WTC11 (cell line): ENCODE measurements at regions not wholly inside any gene's neighbourhood (a gene's known extent, or its start where the extent isn't known, plus 50 kb on each side); places are given as distances from the start of the nearest gene placed in this dataset.

Experiments used
- ATF2 ChIP-seq: sonication (generic); formaldehyde crosslinking; IDR thresholded peaks from 2 replicates; pipeline ENCODE4 v1.8.1; 2022; ENCODE audit warnings: low read depth, missing genetic modification reagents, borderline replicate concordance
- CTCF ChIP-seq: fragments of 200-600 bp; IDR thresholded peaks from 2 replicates; pipeline ENCODE4 v1.8.0; 2022; ENCODE audit warnings: antibody characterized with exemption
- ESRRA ChIP-seq: sonication (generic); formaldehyde crosslinking; IDR thresholded peaks from 2 replicates; pipeline ENCODE4 v1.8.1; 2022; ENCODE audit warnings: mild to moderate bottlenecking, missing genetic modification reagents, borderline replicate concordance
- FOXP4 ChIP-seq: sonication (generic); formaldehyde crosslinking; IDR thresholded peaks from 2 replicates; pipeline ENCODE4 v1.8.0; 2022; ENCODE audit warnings: mild to moderate bottlenecking, missing genetic modification reagents
- GRHL2 ChIP-seq: fragments of 250-450 bp; sonication (Bioruptor Pico); IDR thresholded peaks from 2 replicates; pipeline ENCODE4 v1.8.0; 2022; ENCODE audit warnings: mild to moderate bottlenecking, moderate library complexity; ENCODE audit not compliant: insufficient replicate concordance, severe bottlenecking
- JUN ChIP-seq: sonication (generic); formaldehyde crosslinking; IDR thresholded peaks from 2 replicates; pipeline ENCODE4 v1.8.0; 2023; ENCODE audit warnings: mild to moderate bottlenecking, missing genetic modification reagents
- MAX ChIP-seq: sonication (generic); formaldehyde crosslinking; IDR thresholded peaks from 2 replicates; pipeline ENCODE4 v1.8.0; 2022; ENCODE audit warnings: mild to moderate bottlenecking, missing genetic modification reagents
- STAT6 ChIP-seq: sonication (generic); formaldehyde crosslinking; conservative IDR thresholded peaks from 2 replicates; pipeline ENCODE4 v1.8.1; 2023; ENCODE audit warnings: mild to moderate bottlenecking, low read depth, missing genetic modification reagents, moderate library complexity
- USF1 ChIP-seq: sonication (generic); formaldehyde crosslinking; IDR thresholded peaks from 2 replicates; pipeline ENCODE4 v1.8.0; 2022; ENCODE audit warnings: mild to moderate bottlenecking, missing genetic modification reagents
- USF2 ChIP-seq: sonication (generic); formaldehyde crosslinking; IDR thresholded peaks from 2 replicates; pipeline ENCODE4 v1.8.1; 2023; ENCODE audit warnings: mild to moderate bottlenecking, missing genetic modification reagents, moderate library complexity
- ZNF138 ChIP-seq: sonication (generic); formaldehyde crosslinking; conservative IDR thresholded peaks from 2 replicates; pipeline ENCODE4 v1.8.1; 2022; ENCODE audit warnings: mild to moderate bottlenecking, moderate library complexity, missing genetic modification reagents

GRCh38 chr16:58792188-58792587 is 58.1 kb upstream of the GOT2 start:
- TF ChIP-seq CTCF (no peak), ATF2 (CRISPR knock-in tag) (no peak), FOXP4 (no peak), ZNF138 (CRISPR knock-in tag) (no peak), STAT6 (CRISPR knock-in tag) (no peak), USF1 (no peak), ESRRA (no peak), GRHL2 (CRISPR knock-in tag) (no peak), MAX (CRISPR knock-in tag) (no peak), JUN (no peak), USF2 (CRISPR knock-in tag) (no peak)
